GM19351 (cell line): ENCODE measurements at regions not wholly inside any gene's neighbourhood (a gene's known extent, or its start where the extent isn't known, plus 50 kb on each side); places are given as distances from the start of the nearest gene placed in this dataset.
"Not testable (repeated sequence)": the region's sequence is repeated elsewhere in the genome, so short reads cannot be mapped to it uniquely, and the experiment has no call there.

ENCODE experiments used
- ATAC-seq: cut with Tn5 transposase; IDR thresholded peaks from one replicate; pipeline ENCODE4 v1.9.1; 2021; ENCODE audit warnings: mild to moderate bottlenecking, moderate library complexity; ENCODE audit not compliant: unreplicated experiment

GRCh38 chr3:31094048-31094447 lies 199.6 kb upstream of the GADL1 start:
- ATAC-seq: no peak

DNA sequence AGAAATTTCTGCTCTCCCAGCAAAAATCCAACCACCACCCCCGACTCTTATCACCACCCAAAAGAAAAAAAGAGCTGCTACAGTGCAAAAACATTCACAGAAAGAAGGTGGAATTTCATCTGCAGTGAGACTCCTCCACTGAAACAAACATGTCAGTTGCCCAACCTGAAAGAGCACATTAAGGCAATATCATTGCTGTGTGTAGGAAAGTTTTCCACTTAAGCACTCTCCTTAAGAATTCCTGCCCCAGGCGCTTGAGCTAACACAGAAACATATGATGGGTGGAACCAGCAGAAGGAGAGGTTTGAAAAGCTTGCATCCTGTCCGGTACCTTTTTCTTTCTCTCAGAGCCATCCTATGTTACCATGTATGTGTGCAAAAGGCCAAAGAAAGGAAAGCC lies 200.8 kb upstream of the GADL1 start:
- no peak for ATAC-seq

- no peak for ATAC-seq
These were observed 202.4 kb upstream of the GADL1 start for GRCh38 chr3:31096661-31097395.

GRCh38 chr3:31100519-31100918 lies 206.1 kb upstream of the GADL1 start:
- ATAC-seq: no peak

DNA sequence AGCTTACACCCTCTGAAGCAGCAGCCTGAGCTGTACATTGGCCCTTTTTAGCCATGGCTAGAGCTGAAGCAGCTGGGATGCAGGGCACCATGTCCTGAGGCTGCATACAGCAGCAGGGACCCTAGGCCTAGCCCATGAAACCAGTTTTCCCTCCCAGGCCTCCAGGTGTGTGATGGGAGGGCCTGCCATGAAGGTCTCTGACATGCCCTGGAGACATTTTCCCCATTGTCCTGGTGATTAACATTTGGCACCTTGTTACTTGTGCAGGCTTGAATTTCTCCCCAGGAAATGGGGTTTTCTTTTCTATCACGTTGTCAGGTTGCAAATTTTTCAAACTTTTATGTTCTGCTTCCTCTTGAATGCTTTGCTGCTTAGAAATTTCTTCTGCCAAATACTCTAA lies 206.8 kb upstream of the GADL1 start:
- ATAC-seq: not testable (repeated sequence)

DNA sequence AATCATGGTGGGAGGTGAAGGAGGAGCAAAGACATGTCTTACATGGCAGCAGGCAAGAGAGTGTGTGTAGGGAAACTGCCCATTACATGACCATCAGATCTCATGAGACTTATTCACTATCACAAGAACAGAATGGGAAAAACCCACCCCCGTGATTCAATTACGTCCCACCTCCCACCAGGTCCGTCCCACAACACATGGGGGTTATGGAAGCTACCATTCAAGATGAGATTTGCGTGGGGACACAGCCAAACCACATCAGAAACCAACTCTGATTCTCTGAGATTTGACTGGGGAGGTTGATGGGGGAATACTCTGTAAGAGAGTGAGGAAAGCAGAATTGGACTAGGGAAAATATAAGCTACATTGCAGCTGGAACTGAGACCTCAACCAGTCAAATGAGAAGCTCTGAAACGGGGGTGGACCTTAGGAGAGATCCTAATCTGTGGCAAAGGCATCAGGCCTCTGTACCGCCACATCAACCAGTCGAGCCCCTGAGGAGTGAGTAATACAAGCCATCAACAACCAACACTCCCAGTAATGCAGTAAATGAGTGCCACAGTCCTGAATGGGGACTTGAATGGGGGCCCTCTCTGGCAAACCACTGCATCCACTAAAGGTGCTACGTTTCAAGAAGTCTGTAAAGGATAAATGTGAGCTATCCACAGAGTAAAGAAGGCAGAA lies 207.9 kb upstream of the GADL1 start:
- ATAC-seq: no peak

GRCh38 chr3:31103181-31103580 lies 208.7 kb upstream of the GADL1 start:
- ATAC-seq: no peak

DNA sequence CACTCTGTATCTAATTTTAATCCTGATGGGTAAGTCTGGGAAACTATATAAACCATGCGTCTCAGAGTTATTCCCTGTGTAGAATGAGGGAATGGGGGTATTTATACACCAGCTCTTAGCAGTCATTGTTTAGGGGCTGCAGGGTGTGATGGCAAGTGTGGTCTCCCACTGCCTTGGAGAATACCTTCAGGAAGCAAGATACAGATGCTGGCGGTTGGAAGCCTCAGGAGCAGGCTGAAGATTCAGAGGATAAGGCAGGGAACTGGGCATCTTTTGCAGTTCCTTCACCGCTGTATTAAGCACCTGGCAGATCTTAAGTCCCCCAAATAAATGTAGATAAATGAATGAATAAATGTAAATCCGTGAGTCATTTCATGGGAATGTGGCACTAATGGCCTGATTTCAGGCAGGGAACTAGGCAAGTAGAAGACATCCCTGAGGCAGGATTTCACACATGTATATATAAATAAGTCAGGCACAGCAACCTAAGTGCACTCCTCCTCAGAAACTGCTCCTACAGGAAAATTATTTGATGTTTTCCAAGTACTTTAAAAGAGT lies 209.2 kb upstream of the GADL1 start:
- no peak for ATAC-seq

- no peak for ATAC-seq
These were observed 210.6 kb upstream of the GADL1 start for GRCh38 chr3:31105011-31105410.

DNA sequence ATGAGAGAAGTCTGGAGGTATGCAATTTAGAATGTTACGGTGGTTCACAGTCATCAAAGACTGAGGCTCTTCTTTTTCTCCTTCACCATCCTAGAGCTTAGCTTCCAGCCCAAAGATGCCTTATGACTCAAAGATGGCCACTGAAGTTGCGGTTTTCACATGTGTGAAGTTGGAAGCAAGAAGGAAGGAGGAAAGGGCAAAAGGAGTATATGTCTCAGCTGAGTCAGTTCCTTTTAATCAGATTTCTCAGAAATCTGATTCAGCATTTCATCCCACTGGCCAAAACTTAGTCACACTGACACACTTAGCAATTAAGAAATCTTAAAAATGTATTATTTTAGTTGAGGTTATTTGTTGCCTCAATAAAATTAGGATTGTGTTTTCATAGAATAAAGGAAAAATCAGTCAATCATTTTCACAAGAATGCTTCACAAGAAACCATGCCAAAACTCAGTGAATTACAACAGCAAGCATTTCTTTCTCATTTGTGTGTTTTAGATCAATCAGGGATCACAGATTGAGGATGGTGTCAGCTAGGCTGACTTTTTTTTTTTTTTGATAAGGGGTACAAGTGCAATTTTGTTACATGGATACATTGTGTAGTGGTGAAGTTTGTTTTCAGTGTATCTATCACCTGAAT lies 211.1 kb upstream of the GADL1 start:
- no peak for ATAC-seq

DNA sequence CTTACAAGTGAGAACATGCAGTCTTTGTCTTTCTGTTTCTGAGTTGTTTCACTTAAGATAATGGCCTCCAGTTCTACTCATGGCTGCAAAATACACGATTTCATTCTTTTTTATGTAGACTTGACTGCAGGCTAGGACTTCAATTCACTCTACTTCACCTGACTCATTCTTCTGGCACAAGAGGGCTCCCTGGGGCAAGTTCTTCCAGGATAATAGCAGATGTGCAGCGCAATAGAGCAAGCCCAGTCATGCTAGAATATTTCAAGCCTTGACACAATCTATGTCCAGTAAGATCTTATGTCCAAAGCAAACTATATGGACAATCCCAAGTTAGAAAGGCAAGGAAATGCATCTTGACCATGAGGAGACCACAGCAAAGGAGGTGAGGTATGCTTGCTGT lies 211.7 kb upstream of the GADL1 start:
- ATAC-seq: no peak

GRCh38 chr3:31106912-31107311 lies 212.5 kb upstream of the GADL1 start:
- peak; percentile 91 for ATAC-seq

GRCh38 chr3:31114929-31115283 lies 220.4 kb upstream of the GADL1 start:
- no peak for ATAC-seq

GRCh38 chr3:31115531-31115930 lies 221.1 kb upstream of the GADL1 start:
- ATAC-seq: not testable (repeated sequence)

- ATAC-seq: no peak
These were observed 222.2 kb upstream of the GADL1 start for GRCh38 chr3:31116651-31117050.

- ATAC-seq: no peak
These were observed 223.4 kb upstream of the GADL1 start for GRCh38 chr3:31117854-31118253.

DNA sequence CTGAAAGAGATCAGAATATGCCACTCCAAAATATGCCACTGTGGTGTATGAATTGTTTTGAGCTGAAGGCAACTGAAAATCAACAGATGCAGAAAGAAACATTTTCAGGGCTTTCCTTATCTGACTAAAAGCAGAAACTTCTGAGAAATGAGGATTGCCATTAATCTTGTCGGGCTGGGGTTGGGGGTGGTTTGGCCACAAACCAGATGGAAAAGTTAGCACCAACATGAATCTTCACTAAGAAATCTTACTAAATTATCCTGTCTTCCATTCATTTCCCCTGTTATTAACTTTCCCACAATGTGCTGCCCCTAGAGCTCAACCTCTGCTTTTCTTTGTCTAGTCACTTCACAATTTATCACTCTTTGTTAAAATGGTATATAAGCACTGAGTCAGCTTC lies 229.9 kb upstream of the GADL1 start:
- ATAC-seq: no peak

DNA sequence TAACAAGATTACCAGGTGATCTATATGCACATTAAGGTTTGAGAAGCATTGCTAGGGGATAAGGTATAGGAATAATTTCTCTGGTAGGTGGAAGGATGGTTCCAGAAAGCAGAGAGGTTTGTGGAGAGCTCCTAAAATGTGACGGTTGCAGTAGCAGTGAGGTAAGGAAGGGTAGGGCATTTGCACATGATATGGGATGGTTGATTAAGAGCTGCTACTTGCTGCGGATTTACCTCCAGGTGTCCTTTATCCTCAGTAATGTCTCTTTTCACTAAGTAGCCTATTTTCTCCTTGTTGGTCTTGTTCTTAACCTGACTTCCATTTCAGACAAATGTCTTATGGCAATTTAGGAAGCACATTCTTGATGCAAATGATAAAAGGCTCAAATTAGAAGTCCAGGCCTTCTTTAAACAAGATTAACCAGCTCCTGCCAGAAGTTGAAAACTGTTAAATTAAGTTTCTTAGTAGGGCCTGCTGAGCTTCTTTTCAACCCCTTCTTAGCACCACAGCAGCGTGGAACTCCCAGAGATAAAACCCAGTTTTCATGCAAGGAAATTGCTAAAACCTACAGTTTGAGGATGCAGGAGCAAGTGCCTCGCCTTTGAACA lies 231.1 kb upstream of the GADL1 start:
- ATAC-seq: no peak

DNA sequence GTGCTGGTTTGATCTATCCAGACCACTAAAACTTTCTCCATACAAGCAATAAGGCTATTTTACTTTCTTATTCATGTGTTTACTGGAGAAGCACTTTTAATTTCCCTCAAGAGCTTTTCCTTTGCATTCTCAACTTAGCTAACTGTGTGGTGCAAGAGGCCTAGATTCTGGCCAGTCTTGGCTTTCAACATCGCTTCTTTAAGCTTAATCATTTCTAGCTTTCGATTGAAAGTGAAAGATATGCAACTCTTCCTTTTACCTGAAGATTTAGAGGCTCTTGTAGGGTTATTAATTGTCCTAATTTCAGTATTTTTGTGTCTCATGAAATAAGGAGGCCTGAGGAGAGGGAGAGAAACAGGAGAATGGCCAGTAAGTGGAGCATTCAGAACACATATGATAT lies 234.8 kb upstream of the GADL1 start:
- peak; percentile 39 for ATAC-seq

DNA sequence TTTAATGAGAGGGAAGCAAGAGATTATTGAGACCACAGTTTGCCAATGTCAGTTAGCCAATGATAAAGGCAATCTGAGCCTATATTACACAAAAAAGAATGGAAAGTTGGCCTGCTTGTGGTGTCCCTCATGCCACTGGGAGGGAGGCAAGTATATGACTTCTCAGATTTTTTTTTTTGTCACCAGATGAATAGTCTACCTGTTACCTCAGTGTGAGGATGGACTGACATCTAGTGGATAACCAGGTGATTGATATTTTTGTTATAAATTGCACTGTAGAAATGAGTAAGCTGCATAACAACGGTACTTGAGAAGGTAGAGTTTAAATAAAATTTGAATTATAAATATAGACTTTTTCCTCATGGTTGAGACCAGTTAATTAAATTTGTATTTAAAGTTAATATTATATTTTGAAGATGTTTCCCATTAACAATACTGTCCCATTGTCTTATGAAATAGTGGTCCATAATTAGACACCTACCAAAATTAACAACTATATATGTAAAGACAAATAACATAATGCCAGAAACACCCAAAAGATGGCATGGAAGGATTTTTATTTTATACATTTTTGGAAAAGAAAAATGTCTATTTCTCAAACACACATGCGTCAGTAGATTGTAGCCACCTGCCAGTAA lies 237.8 kb upstream of the GADL1 start:
- ATAC-seq: peak; percentile 83

GRCh38 chr3:31133541-31133940 lies 239.1 kb upstream of the GADL1 start:
- no peak for ATAC-seq
